Keratinocyte (primary cell): ENCODE measurements at regions not wholly inside any gene's neighbourhood (a gene's known extent, or its start where the extent isn't known, plus 50 kb on each side); places are given as distances from the start of the nearest gene placed in this dataset.

ENCODE experiments used
- CTCF ChIP-seq, 3 experiments: IDR thresholded peaks in 1 of 3; conservative IDR thresholded peaks in 1 of 3; optimal IDR thresholded peaks in 1 of 3; 2 replicates in 2 of 3; 3 replicates in 1 of 3; pipeline versions ENCODE3 to v1.5.1; 2011; ENCODE audit warnings: low read length in 3 of 3, mild to moderate bottlenecking in 3 of 3, moderate library complexity in 2 of 3, control low read depth in 1 of 3, inconsistent platforms in 1 of 3; ENCODE audit not compliant: insufficient read depth in 2 of 3; ENCODE audit errors: extremely low read depth in 1 of 3
- EZH2 ChIP-seq: IDR thresholded peaks from one replicate; pipeline ENCODE4 v1.6.1; 2012; ENCODE audit warnings: inconsistent platforms, mild to moderate bottlenecking, low read length, moderate library complexity

DNA sequence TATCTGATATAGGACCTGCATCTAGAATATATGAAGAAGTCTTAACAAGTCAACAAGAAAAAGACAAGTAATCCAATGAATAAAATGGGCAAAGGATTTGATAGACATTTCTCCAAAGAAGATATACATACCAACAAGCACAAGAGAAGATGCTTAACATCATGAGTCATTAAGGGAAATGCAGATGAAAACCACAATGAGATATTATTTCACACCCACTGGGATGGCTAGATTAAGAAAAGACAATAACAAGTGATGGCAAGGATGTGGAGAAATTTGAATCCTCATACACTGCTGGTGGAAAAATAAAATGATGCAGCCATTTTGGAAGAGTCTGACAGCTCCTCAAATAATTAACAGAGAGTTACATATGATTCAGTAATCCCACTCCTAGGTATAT, 502.6 kb downstream of the FUT8 start:
- TF ChIP-seq CTCF (optimal IDR thresholded peaks at IDR 0.05 in 1 of 3, IDR thresholded peaks at IDR 0.05 in 1 of 3, conservative IDR thresholded peaks at IDR 0.05 in 1 of 3; ENCODE audit: extremely low read depth in 1 of 3, insufficient read depth in 2 of 3, low read length in 3 of 3) = no peak
- TF ChIP-seq EZH2 = no peak
